ENCODE measurements at regions not wholly inside any gene's neighbourhood (a gene's known extent, or its start where the extent isn't known, plus 50 kb on each side); places are given as distances from the start of the nearest gene placed in this dataset.

DNA sequence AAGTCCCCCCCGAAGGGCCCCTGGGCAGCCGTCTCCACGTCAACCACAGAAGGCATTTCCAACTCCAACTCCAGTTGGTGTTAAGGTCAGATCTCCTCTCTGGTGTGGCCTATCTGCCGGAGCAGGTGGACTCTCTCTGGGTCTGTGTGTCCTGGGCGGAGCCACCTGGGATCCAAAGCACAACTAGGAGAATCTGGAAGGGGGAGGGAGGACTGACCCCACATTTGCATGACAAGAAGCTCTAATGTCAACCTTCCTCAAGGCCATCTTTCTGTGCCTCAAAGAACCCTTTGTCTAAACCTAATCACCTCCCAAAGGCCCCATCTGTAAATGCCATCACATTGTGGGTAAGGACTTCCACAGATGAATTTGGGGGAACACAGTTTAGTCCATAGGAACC, 381.5 kb downstream of the UQCRFS1 start:
- ChIA-PET CTCF (interaction anchor here (0.8 to 1.2 kb wide), 2 partner anchors 12 to 48 kb away, joined by 3 to 4 read pairs; no protein-coding TSS in a partner anchor), POLR2A (no interaction called here)
- no peaks in the 10 kb centered on the region for H3K4me1 ChIP-seq (ENCODE audit: control extremely low read depth in 1 of 4, control insufficient read depth in 4 of 4, insufficient read depth in 4 of 4, low read length in 3 of 4)
- no peak overlapping the region for H3K27ac ChIP-seq (ENCODE audit: insufficient read depth in 1 of 2, low read depth in 1 of 2, low read length in 2 of 2, poor library complexity in 1 of 2, severe bottlenecking in 2 of 2)
- peaks cover 0 to 2% (median 0%) of the 10 kb centered on the region in 5 experiments for H3K27me3 ChIP-seq (replicated peaks in 2 of 5; ENCODE audit: control insufficient read depth in 4 of 5, insufficient read depth in 5 of 5, low read length in 4 of 5)
- DNase-seq = no peak
- H3K4me3 ChIP-seq (ENCODE audit: control insufficient read depth in 1 of 7, extremely low read depth in 1 of 7, insufficient read depth in 4 of 7, low read depth in 2 of 7, low read length in 6 of 7) = no peak overlapping the region
- 74% methylated on average over 4 of the region's 5 CpGs for WGBS (ENCODE audit: insufficient coverage)
- H3K9me3 ChIP-seq (ENCODE audit: control extremely low read depth in 1 of 5, control insufficient read depth in 4 of 5, insufficient read depth in 2 of 5, low read depth in 1 of 5, low read length in 4 of 5) = no peaks in the 10 kb centered on the region
- no peaks in the 10 kb centered on the region for H3K36me3 ChIP-seq (ENCODE audit: control insufficient read depth in 4 of 4, insufficient read depth in 4 of 4, low read length in 3 of 4)

DNA sequence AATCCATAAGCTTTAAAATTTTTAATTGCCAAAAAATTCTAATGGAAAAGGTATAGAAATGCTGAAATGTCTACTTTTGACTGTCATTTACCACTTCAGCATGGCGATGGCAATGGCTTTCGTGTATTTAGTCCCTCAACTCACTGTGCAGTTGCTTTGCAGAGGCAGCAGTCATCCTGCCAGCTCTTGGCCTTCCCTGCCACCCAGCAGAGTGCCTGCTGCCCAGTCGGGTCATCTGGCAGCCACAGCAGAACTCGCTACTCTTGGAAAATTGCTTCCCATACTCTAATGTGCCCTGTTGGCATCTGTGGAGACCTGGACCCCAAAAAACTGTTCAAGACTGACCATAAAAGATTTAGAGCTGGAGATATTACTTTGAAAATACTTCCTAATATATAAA, 383.2 kb downstream of the UQCRFS1 start:
- ChIA-PET CTCF (no interaction called here), POLR2A (no interaction called here)
- DNase-seq = no peak
- no peak overlapping the region for H3K4me3 ChIP-seq (ENCODE audit: control insufficient read depth in 1 of 7, extremely low read depth in 1 of 7, insufficient read depth in 4 of 7, low read depth in 2 of 7, low read length in 6 of 7)
- no peak overlapping the region for H3K27ac ChIP-seq (ENCODE audit: insufficient read depth in 1 of 2, low read depth in 1 of 2, low read length in 2 of 2, poor library complexity in 1 of 2, severe bottlenecking in 2 of 2)
- WGBS (ENCODE audit: insufficient coverage) = 80% methylated on average over 3 of the region's 4 CpGs
- peaks cover 0 to 2% (median 0%) of the 10 kb centered on the region in 5 experiments for H3K27me3 ChIP-seq (replicated peaks in 2 of 5; ENCODE audit: control insufficient read depth in 4 of 5, insufficient read depth in 5 of 5, low read length in 4 of 5)
- H3K9me3 ChIP-seq (ENCODE audit: control extremely low read depth in 1 of 5, control insufficient read depth in 4 of 5, insufficient read depth in 2 of 5, low read depth in 1 of 5, low read length in 4 of 5) = no peaks in the 10 kb centered on the region
- H3K36me3 ChIP-seq (ENCODE audit: control insufficient read depth in 4 of 4, insufficient read depth in 4 of 4, low read length in 3 of 4) = no peaks in the 10 kb centered on the region
- H3K4me1 ChIP-seq (ENCODE audit: control extremely low read depth in 1 of 4, control insufficient read depth in 4 of 4, insufficient read depth in 4 of 4, low read length in 3 of 4) = no peaks in the 10 kb centered on the region

DNA sequence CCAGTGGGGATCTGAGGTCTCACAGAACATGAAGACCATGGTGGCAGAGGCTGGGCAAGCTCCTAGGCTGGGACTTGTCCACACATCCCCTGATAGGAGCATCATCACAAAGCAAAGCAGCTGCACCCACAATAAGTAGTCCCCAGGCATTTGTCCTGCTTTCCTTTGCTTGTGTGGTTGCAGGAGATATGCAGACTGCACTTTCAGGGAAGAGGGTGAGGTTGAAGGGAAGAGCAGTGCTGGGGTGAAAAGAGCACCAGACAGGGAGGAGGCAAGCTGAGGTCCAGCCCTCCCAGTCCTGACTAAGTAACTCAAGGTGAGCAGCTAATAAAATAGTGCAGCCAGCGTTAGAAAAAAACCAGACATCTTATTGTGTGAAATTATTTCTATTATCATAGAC, 383.6 kb downstream of the UQCRFS1 start:
- H3K4me3 ChIP-seq (ENCODE audit: control insufficient read depth in 1 of 7, extremely low read depth in 1 of 7, insufficient read depth in 4 of 7, low read depth in 2 of 7, low read length in 6 of 7) = no peak overlapping the region
- no peaks in the 10 kb centered on the region for H3K9me3 ChIP-seq (ENCODE audit: control extremely low read depth in 1 of 5, control insufficient read depth in 4 of 5, insufficient read depth in 2 of 5, low read depth in 1 of 5, low read length in 4 of 5)
- no peaks in the 10 kb centered on the region for H3K4me1 ChIP-seq (ENCODE audit: control extremely low read depth in 1 of 4, control insufficient read depth in 4 of 4, insufficient read depth in 4 of 4, low read length in 3 of 4)
- WGBS (ENCODE audit: insufficient coverage) = no CpG with 5 or more reads among the region's 1 CpG
- no peak for DNase-seq
- H3K27ac ChIP-seq (ENCODE audit: insufficient read depth in 1 of 2, low read depth in 1 of 2, low read length in 2 of 2, poor library complexity in 1 of 2, severe bottlenecking in 2 of 2) = no peak overlapping the region
- CTCF ChIA-PET = interaction anchor here (0.6 kb wide), 1 partner anchor 11 kb away, joined by 3 read pairs; no protein-coding TSS in a partner anchor
- no peaks in the 10 kb centered on the region for H3K36me3 ChIP-seq (ENCODE audit: control insufficient read depth in 4 of 4, insufficient read depth in 4 of 4, low read length in 3 of 4)
- peaks cover 0 to 2% (median 0%) of the 10 kb centered on the region in 5 experiments for H3K27me3 ChIP-seq (replicated peaks in 2 of 5; ENCODE audit: control insufficient read depth in 4 of 5, insufficient read depth in 5 of 5, low read length in 4 of 5)
- POLR2A ChIA-PET = no interaction called here

DNA sequence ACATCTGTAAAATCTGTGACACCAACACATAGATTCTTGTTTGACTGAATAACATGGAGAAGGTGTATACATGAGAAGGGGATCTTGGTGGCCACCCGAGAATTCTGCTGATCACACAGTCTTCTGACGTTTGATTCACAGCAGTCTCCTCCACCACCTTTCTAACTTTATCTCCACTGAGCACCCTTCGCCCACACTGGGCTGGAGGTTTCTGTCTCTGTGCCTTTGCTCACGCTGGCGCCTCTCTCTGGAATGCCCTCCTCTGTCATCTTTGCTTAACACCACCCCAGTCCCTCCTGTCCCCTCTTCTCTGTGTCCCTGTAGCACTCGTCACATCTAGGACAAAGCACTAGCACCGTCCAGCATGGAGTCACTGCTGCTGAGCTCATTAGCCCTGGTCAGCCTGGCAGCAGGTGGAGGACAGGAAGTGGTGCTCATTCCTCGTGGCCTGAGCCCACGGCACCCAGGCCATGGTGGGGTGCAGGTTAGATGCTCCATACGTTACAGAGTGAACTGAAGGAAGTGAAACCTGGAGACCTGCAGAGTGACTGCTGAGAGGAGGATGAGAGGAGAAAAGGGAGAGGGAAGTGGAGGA, 384.6 kb downstream of the UQCRFS1 start:
- no peaks in the 10 kb centered on the region for H3K9me3 ChIP-seq (ENCODE audit: control extremely low read depth in 1 of 5, control insufficient read depth in 4 of 5, insufficient read depth in 2 of 5, low read depth in 1 of 5, low read length in 4 of 5)
- POLR2A ChIA-PET = no interaction called here
- H3K27ac ChIP-seq (ENCODE audit: insufficient read depth in 1 of 2, low read depth in 1 of 2, low read length in 2 of 2, poor library complexity in 1 of 2, severe bottlenecking in 2 of 2) = no peak overlapping the region
- H3K4me1 ChIP-seq (ENCODE audit: control extremely low read depth in 1 of 4, control insufficient read depth in 4 of 4, insufficient read depth in 4 of 4, low read length in 3 of 4) = no peaks in the 10 kb centered on the region
- CTCF ChIA-PET = no interaction called here
- H3K4me3 ChIP-seq (ENCODE audit: control insufficient read depth in 1 of 7, extremely low read depth in 1 of 7, insufficient read depth in 4 of 7, low read depth in 2 of 7, low read length in 6 of 7) = no peak overlapping the region
- H3K27me3 ChIP-seq (replicated peaks in 2 of 5; ENCODE audit: control insufficient read depth in 4 of 5, insufficient read depth in 5 of 5, low read length in 4 of 5) = peaks cover 0 to 3% (median 0%) of the 10 kb centered on the region in 5 experiments
- no peaks in the 10 kb centered on the region for H3K36me3 ChIP-seq (ENCODE audit: control insufficient read depth in 4 of 4, insufficient read depth in 4 of 4, low read length in 3 of 4)
- DNase-seq = no peak
- WGBS (ENCODE audit: insufficient coverage) = 86% methylated on average over 7 of the region's 10 CpGs

DNA sequence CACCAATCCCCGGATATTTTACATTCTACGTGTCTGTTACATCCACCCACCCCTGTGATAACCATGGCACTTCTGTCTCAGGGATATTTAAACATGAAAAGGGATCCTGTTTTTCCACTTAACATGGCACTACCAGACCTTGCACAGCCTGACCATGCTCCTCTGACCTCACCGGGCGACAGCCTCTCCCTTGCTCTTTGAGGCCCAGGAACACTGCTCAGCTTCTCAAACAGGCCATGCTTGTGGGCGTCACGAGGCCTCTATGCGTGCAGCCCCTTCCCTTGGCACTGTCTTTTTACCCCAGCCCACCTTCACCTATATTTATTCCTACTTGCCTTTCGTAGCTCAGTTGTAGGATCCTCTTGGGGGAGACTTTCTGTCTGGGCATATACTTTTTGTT, 385.6 kb downstream of the UQCRFS1 start:
- 95% methylated on average over 4 of the region's 8 CpGs for WGBS (ENCODE audit: insufficient coverage)
- DNase-seq = no peak
- no peaks in the 10 kb centered on the region for H3K36me3 ChIP-seq (ENCODE audit: control insufficient read depth in 4 of 4, insufficient read depth in 4 of 4, low read length in 3 of 4)
- no peaks in the 10 kb centered on the region for H3K9me3 ChIP-seq (ENCODE audit: control extremely low read depth in 1 of 5, control insufficient read depth in 4 of 5, insufficient read depth in 2 of 5, low read depth in 1 of 5, low read length in 4 of 5)
- H3K4me1 ChIP-seq (ENCODE audit: control extremely low read depth in 1 of 4, control insufficient read depth in 4 of 4, insufficient read depth in 4 of 4, low read length in 3 of 4) = no peaks in the 10 kb centered on the region
- H3K4me3 ChIP-seq (ENCODE audit: control insufficient read depth in 1 of 7, extremely low read depth in 1 of 7, insufficient read depth in 4 of 7, low read depth in 2 of 7, low read length in 6 of 7) = no peak overlapping the region
- H3K27me3 ChIP-seq (replicated peaks in 2 of 5; ENCODE audit: control insufficient read depth in 4 of 5, insufficient read depth in 5 of 5, low read length in 4 of 5) = peaks cover 0 to 3% (median 0%) of the 10 kb centered on the region in 5 experiments
- no peak overlapping the region for H3K27ac ChIP-seq (ENCODE audit: insufficient read depth in 1 of 2, low read depth in 1 of 2, low read length in 2 of 2, poor library complexity in 1 of 2, severe bottlenecking in 2 of 2)
- CTCF ChIA-PET = no interaction called here
- POLR2A ChIA-PET = no interaction called here

DNA sequence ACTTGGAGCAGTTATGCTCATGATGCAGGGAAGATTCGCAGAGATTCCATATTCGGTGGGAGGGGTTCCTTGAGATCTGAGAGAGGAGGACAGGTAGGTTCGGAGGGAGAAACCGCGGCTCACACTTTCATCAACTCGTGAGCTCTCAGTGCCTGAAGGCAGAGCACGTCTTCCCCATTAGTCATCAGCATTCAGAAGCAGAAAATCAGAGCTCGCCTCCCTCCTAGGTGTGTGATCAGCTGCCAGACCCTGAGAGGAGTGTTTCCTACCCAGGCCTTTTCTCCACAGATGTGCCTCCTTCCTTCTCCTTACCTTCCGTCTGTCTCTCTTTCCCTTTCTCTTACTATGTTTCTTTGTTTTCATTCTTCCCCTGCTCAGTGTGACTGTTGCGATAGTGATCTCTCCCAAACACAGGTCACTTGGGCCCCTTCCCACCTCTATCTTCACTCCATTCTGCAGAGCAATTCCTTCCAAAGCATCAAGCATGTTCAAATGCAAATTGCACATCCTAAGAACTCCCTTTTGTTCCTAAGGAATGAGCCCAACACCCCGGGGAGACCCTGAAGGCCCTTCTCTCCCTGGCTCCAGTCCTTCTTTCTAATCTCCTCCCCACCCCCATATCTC, 389.5 kb downstream of the UQCRFS1 start:
- ChIA-PET POLR2A (no interaction called here), CTCF (interaction anchor here (1.0 kb wide), 1 partner anchor 56 kb away, joined by 3 read pairs; no protein-coding TSS in a partner anchor)
- no peaks in the 10 kb centered on the region for H3K4me1 ChIP-seq (ENCODE audit: control extremely low read depth in 1 of 4, control insufficient read depth in 4 of 4, insufficient read depth in 4 of 4, low read length in 3 of 4)
- no peak for DNase-seq
- H3K4me3 ChIP-seq (ENCODE audit: control insufficient read depth in 1 of 7, extremely low read depth in 1 of 7, insufficient read depth in 4 of 7, low read depth in 2 of 7, low read length in 6 of 7) = no peak overlapping the region
- peaks cover 0 to 3% (median 0%) of the 10 kb centered on the region in 5 experiments for H3K27me3 ChIP-seq (replicated peaks in 2 of 5; ENCODE audit: control insufficient read depth in 4 of 5, insufficient read depth in 5 of 5, low read length in 4 of 5)
- no peaks in the 10 kb centered on the region for H3K9me3 ChIP-seq (ENCODE audit: control extremely low read depth in 1 of 5, control insufficient read depth in 4 of 5, insufficient read depth in 2 of 5, low read depth in 1 of 5, low read length in 4 of 5)
- no peaks in the 10 kb centered on the region for H3K36me3 ChIP-seq (ENCODE audit: control insufficient read depth in 4 of 4, insufficient read depth in 4 of 4, low read length in 3 of 4)
- 45% methylated on average over 11 of the region's 11 CpGs for WGBS (ENCODE audit: insufficient coverage)
- no peak overlapping the region for H3K27ac ChIP-seq (ENCODE audit: insufficient read depth in 1 of 2, low read depth in 1 of 2, low read length in 2 of 2, poor library complexity in 1 of 2, severe bottlenecking in 2 of 2)

DNA sequence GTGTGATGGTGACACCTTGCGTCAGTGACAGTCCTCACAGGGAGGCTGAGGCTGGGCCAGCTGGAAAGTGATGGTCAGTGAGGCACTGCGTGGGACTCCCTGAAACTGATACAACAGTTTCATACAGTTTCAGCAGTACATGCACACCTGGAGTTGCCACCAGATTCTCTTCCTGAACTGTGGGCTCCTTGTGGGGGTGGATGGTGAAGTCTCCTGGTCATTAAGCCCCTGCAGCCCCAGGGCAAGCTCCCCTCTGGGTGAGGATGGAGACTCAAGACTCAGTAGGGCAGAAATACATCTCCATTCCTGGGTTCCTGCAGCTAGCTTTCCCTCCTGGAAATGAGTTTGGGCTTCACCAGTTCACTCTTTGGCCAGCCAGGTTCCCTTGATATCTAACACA, 392.7 kb downstream of the UQCRFS1 start:
- Histone ChIP-seq H3K9me3 (ENCODE audit: control extremely low read depth in 1 of 5, control insufficient read depth in 4 of 5, insufficient read depth in 2 of 5, low read depth in 1 of 5, low read length in 4 of 5) (no peaks in the 10 kb centered on the region), H3K27ac (ENCODE audit: insufficient read depth in 1 of 2, low read depth in 1 of 2, low read length in 2 of 2, poor library complexity in 1 of 2, severe bottlenecking in 2 of 2) (no peak overlapping the region), H3K27me3 (replicated peaks in 2 of 5; ENCODE audit: control insufficient read depth in 4 of 5, insufficient read depth in 5 of 5, low read length in 4 of 5) (peaks cover 0 to 3% (median 0%) of the 10 kb centered on the region in 5 experiments), H3K36me3 (ENCODE audit: control insufficient read depth in 4 of 4, insufficient read depth in 4 of 4, low read length in 3 of 4) (no peaks in the 10 kb centered on the region), H3K4me3 (ENCODE audit: control insufficient read depth in 1 of 7, extremely low read depth in 1 of 7, insufficient read depth in 4 of 7, low read depth in 2 of 7, low read length in 6 of 7) (no peak overlapping the region), H3K4me1 (ENCODE audit: control extremely low read depth in 1 of 4, control insufficient read depth in 4 of 4, insufficient read depth in 4 of 4, low read length in 3 of 4) (no peaks in the 10 kb centered on the region)
- WGBS (ENCODE audit: insufficient coverage) = 100% methylated on average over 1 of the region's 2 CpGs
- ChIA-PET CTCF (no interaction called here), POLR2A (no interaction called here)
- DNase-seq = no peak

Measured in common myeloid progenitor, CD34-positive (primary cell).